ENCODE measurements at regions not wholly inside any gene's neighbourhood (a gene's known extent, or its start where the extent isn't known, plus 50 kb on each side); places are given as distances from the start of the nearest gene placed in this dataset.

DNA sequence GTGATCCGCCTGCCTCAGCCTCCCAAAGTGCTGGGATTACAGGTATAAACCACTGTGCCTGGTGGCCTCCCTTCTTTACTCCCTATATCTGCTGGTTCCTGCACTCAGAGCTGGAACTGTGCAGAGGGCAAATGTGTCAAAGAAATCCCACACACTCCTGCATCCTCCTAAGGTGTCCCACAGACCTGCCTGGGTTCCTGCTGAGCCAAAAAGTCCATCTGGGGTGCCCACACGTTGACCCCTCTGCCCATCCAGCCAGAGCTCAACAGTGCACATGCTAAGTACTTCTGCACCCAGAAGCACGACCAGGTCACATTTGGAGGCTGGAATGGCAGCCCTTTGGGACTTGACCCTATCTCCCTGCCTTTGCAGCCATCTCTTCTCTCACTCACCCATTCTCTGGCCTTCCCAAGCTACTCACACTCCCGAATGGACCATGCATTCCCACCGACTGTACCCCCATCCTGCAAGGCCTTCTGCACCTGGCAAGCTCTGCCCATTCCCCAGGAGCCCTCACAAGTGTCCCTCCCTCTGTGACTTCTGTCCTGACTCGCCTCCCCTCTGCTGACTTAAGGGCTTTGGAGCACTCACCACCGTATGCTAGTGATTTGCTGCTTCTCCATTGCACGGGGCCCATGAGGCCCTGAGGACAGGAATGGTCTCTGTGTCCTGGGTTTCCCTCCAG, 152.1 kb downstream of the KCTD15 start:
- no peak for DNase-seq

DNA sequence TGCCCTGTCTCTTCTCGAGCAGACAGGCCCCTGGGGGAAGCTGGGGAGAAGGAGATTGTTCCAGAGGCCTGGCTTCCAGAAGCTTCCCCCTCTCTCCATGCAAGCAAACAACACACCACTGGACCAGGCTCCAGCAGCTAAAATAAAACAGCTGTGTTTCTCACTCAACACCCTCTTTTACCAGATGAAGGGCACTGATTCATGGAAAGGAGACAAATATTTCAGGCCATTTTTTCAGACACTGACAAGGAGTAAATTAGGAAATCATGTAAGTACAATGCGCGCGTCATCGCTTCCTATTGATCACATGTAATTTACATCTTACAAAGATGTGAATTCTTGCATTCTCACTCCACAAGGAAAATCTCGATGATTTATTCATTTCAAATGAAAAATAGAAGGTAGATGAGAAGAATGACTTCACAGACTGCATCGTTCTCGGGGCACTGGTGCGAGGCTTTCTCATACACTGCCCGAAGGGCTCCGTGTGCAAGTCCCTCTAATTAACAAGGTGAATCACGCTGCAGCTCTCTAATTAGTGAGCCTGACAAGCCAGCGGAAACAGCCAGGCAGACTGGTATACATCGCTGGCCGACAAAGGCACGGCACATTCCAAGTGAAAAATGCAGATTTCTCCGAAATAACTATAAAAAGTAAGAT, 153.6 kb downstream of the KCTD15 start:
- DNase-seq = no peak

DNA sequence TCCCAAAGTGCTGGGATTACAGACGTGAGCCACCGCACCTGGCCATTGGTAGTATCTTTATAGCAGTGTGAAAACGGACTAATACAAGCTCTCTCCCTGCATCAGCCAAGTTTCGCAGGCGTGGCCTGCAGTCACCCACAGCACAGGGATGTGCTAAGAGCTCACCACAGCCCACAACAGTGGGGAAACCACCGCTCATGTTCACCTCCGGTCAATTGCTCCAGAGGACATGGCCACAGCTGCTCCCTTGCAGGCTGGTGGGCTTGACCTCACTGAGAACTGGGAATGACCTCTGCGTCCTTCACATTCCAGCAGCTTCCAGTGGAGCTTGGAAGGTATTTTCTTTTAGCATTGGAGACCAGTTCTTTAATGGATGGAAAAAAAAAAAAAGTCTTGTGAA, 156.4 kb downstream of the KCTD15 start:
- DNase-seq = no peak

DNA sequence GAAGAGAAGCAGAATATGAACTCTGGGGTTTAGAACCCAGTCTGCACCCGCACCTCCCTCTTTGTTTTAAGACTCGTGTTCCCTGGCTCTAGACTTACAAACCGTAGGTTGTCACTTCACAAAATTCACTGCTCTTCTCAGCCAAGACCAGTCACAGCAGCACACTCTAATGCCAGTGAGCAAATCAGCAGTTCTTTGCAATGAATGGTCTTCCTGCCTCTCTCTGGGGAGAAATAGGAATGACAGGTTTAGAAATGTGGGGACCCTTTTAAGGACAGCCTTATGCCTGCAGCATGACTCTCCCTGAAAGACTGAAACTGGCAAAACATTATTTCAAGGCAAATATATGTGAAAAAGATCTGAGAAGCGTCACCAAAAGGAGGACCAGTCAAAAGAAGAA, 156.9 kb downstream of the KCTD15 start:
- no peak for DNase-seq

DNA sequence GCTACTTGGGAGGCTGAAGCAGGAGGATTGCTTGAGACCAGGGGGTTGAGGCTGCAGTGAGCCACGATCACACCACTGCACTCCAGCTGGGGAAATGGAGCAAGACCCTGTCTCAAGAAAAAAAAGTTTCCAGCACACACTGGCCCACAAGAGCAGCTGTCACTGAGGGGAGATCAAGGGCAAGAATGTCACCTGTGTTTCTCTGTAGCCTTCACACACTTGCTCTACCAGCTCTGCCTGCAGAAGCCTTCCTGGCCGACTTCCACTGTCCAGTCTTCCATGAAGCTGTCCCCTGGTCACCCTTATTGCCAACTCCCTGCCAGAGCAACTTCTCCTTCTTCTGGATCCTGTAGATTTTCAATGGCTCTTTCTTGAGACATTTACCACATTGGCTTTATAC, 158.0 kb downstream of the KCTD15 start:
- no peak for DNase-seq

DNA sequence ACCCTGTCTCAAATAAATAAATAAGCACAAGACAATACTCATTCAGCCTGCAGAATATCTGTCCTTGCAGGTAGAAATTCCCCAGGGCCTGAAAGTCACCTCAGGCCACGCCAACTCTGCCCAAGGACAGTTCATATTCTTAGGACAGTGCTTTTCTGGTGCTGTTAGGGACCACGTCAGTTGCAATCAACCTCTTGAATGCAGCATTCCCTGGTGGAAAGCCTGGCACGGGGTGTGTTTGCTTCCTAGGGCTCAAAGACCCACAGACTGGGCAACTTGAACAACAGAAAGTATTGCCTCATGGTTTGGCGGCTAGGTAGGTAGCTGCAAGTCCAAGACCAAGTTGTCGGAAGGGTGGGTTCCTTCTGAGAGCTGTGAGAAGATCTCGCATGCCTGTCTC, 160.3 kb downstream of the KCTD15 start:
- DNase-seq = no peak

DNA sequence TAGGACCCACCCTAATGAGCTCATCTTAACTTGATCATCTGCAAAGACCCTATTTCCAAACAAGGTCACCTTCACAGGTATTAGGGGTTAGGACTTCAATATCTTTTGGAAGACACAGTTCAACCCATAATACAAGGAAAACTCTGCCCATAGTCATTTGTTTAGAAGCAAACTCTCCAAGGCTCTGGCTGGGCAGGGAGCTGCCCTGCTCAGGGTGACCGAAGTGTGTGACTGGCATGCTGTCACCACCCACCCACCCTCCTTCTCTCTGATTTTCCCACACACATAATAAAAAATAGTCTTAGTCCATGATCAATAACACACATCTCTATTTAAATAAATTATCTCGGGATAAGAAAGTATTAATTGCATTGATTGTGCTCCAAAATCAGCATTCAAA, 161.1 kb downstream of the KCTD15 start:
- no peak for DNase-seq

DNA sequence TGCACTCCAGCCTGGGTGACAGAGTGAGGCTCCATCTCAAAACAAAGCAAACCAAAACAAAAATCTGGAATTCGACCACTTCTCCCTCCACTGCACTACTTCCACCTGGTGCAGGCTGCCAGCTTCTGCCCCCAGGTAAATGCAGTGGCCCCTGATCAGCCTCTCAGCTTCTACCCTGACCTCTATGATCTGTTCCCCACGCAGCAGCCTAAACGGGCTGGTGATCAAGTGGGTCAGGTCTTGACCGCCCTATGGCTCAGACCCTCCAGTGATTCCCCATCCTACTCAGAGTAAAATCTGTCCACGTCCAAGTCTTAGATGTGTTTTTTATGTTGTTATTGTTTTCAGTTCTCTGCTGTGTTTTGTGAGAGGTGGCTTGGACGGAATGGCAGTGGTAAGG, 163.9 kb downstream of the KCTD15 start:
- DNase-seq = no peak

DNA sequence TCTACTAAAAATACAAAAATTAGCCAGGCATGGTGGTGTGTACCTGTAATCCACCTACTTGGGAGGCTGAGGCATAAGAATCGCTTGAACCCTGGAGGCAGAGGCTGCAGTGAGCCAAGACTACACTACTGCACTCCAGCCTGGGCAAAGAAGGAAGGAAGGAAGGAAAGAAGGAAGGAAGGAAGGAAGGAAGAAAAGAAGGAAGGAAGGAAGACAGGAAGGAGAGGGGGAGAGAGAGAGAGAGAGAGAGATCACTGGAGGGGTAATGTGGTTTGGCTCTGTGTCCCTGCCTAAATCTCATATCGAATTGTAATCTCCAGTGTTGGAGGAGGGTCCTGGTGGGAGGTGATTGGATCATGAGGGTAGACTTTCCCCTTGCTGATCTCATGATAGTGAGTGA, 165.5 kb downstream of the KCTD15 start:
- no peak for DNase-seq

DNA sequence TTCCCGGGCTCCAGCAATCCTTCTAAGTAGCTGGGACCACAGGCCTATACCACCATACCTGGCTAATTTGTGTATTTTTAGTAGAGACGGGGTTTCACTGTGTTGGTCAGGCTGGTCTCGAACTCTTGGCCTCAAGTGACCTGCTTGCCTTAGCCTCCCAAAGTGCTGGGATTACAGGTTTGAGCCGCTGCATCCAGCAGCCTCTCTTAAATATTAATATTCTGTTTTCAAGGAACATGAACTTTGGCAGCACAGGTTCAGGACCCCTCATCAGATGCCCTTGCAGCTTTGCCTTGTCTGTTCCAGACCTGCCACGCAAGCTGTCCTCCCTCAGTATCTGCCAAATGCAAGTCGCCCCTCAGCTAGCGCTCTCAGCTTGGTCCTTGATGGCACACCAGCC, 166.8 kb downstream of the KCTD15 start:
- DNase-seq = no peak

DNA sequence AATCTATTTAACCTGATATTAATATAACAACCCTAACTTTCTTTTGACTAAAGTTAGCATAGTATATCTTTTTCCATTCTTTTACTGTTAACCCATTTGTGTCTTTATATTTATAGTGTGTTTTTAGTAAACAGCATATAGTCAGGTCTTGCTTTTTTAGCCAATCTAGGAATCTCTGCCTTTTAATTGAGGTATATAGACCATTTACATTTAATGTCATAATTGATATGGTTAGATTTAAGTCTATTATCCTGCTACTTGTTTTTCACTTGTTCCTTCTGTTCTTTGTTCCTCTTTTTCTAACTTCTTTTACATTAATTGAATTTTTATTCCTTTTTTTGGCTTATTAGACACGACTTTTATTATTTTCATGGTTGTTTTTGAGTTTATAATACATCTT, 174.4 kb downstream of the KCTD15 start:
- DNase-seq = no peak

DNA sequence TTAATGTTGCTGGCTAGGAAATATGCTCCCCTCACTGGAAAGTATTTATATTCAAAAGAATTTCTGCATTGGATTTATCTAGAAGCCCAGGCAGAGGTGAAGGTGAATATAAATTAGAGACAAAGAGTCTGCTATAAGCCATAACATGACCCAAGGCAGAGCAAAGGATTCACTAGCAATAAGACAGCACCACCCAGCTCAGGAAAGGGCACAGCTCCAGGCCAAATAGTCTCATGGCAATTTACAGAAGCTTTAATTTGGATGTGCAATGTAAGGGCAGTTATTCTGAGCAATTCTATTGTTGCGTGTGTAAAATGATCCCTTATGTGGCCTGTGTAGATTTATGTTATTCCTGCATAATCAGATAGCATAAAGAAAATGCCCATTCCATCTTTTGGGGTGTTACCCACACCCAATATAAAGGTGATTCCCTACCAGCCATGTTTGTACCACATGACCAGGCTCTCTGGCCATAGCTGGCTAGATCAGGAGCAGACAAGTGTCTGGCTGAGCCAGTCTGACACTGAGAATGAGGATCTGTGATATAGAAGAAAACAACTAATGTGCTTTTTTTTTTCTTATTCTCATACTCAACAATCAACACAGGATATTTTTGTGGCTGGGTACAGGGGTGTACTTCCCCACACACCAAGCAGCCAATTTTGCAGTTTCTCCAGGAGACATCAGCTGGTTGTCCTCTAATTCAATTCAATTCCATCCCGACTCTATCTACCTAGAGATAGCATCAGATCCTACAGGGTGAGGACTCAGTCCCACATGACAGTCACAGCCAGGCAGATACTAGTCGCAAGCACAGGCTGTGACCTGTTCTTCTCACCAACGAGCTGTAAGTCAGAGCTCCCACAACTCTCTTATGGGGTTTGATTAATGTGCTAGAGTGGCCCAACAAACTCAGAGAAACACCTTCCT, 181.4 kb downstream of the KCTD15 start:
- no peak for DNase-seq

DNA sequence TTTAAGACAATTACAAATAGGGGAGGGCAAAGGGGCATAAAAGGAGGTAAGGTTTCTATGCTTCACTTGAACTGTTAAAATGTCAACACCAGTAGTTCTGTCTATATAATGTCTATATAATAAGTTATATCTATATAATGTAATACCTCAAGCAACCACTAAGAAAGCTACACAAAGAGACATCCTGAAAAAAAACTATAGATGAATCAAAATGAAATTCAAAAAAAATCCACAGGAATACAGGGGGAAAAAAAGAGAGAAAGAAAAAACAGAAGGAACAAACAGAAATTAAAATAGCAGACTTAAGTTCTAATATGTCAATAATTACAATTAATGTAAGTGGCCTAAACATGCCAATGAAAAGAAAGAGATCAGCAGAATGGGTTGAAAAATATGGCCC, 186.0 kb downstream of the KCTD15 start:
- DNase-seq = no peak

DNA sequence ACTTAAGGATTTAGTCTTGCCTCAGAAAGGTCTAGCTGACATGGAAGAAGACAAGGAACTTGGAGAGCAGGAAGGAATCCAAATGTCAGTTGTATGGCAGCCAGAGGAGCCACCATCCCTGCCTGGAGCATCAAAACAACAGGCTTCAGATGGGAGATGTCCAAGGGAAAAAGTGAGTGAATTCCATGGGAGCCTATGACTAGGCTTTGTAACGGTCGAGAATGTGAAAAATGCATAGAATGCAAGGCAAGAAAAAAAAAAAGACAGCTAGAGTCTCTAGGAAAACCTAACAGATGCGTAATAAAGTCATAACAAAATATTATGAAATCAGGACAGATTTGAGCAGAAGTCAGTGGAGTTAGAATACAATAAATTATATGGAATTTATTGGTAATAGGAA, 183.7 kb upstream of the LSM14A start:
- no peak for DNase-seq

DNA sequence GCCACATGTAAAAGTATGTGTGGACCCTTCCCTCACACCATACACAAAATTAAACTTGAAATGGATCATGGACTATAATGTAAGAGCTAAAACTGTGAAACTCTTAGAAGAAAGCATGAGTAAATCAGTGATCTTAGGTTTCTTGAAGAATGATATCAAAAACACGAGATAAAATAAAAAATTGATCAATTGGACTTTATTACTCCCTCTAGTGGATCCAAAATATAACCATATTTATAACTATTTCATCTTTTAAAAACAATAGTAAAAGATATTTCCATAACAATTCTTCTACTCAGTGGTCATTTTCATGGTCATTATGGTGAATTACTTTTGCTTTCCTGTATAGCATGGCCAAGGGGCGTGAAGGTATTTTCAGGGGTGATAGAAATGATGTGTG, 174.6 kb upstream of the LSM14A start:
- DNase-seq = no peak

DNA sequence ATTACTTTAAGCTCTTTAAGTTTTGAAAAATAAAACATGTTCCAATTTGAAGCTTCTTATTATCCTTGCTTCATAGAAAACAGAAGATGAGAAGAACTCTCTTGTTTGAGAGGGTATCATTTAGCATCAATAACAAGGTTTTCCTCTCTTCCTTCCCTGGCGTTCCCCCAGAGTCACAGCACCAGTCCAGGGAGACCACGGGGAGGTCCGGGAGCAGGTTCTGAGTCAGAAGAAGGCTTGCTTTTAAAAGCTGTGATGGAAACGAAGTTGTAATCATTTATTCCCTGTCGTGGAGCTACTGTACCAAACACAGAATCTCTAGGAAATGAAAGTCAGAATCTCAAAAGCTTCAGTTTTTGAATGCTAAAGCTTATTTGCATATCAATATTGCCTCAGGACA, 174.0 kb upstream of the LSM14A start:
- DNase-seq = no peak

DNA sequence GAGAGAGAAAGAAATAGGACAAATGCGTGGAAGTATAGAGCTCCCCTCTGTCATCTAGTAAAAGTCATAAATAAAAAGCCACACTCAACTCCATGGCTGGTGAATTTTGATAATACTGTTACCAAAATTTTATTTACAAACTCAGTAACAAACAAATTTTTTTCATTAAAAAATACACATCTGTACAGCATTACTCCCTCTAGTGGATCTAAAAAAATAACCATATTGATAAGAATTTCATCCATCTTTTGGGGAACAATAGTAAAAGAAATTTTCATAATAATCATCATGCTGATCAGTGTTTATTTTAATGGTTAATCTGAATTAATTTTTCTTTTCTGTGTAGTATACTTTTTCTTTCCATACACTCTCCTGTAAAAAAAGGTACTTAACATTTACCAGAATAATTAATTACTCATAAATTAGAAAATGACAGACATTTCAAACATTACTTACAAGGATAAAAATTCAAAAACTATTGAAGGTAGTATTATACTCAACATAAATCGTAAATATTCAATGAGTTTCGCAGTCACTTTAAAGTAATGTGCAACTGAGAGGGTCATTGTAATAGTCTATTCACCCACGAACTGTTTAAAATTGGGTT, 173.5 kb upstream of the LSM14A start:
- no peak for DNase-seq

DNA sequence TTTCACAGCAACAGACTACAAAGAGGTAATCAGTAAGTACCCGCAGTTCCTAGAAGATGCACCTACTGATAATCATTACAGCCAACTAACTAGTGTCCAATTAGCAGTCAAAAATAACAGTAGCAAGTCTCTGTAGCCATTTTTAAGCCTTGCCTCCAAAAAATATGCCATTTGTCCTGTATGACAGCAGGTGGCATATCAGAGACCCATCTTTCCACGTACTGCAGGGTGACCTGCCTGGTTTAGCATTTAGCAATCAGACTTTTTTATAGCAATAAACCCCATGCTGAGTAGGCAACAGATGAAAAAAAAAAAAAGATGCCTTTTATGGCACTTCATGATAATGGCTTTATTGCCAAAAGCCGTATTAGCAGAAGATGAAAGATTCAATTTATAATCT, 155.3 kb upstream of the LSM14A start:
- no peak for DNase-seq

DNA sequence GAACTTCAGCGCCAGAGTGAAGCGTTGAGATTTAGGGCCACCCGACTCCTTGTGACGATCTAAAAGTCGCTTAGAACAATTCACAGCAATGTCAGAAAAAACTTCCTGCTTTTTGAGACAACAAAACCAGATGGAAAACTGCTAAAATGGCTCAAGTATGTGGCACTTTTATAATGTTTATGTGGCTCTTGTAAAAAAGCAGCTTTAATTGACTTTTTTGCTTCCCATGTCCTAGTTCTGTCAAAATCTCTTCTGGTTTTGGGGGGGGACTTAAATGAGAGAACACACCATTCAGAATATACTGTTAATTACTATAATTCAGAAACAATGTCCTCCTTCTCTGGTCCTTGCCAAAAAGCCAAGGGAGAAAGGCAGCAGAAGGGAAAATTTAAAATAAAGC, 154.7 kb upstream of the LSM14A start:
- no peak for DNase-seq

DNA sequence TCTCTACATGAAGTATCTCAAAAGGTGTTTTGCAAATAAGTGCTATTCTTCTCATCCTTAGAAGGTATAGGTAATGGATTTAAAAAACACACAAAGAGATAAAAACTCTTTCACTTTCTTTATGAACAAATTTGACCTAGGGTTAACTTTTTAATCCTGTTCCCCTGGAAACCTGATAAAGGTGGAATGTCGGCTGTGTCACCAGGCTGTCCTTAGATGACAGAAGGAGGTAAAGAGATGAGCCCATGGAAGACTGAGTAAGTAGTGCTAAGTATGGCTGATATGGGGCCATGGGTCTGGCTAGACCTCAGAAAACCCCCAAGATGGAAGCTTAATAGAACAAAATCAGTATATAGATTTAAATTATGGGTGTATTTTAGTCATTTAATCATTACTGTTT, 153.8 kb upstream of the LSM14A start:
- DNase-seq = no peak

DNA sequence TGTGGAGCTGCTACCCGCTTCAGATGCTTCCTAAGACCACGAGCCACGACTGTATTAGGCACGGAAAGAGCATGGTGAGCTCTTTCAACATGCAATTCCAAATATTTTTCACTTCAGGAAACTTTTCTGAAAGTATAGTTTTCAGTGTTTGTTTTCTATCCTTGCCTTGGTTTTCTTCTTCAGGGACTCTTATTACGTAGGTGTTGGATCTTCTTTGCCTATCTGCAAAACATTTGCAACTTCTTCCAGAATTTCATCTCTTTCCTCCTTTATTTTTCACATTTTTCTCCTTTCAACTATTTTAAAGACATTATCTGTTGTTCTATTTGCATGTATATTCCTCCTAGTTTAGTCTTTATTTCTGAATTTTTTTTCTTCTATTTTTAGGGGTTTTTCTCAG, 148.9 kb upstream of the LSM14A start:
- no peak for DNase-seq

DNA sequence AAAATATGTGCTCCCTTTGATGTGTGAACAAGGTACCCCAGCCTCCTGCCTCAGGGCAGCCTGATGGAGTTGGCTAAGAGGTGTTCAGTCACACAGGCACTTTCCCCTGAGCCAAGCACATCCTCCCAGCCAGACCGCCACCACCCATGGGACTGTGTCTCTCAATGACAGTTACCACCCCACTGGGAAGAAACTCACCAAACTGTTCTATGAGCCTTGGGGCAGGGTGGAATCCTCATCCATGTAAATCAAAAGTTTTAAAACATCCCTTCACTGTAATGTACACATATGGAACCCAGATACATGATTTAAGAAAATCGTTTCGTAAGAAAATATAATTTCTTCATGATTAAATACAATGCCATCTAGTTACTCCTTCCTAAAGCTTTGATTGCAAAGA, 138.4 kb upstream of the LSM14A start:
- DNase-seq = no peak

DNA sequence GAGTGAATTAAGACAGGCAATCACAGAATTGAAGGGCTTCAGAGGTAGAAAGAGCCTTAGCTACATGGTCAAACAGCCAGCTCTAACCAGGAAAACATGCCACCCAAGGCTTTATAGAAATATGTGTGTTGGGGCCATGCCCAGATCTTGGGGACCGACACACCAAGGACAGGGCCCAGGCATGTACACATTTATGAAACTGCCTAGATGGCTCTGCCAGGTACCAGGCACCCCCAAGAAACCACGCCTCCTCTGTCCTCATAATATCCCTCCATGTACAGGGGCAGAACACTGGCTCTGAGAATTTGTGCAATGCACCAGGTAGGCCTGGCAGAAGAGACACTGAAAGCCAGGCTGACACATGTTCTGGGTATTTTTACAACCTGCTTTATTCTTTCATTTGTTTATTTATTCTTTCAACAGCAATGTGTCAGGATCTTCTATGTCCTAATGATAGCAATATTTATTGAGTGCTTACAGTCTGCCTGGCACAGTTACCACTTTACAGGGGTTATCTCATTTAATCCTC, 137.9 kb upstream of the LSM14A start:
- no peak for DNase-seq

All from stimulated activated CD4-positive, alpha-beta T cell treated with anti-CD3 and anti-CD28 coated beads, Interleukin-4, amount 100 ng/mL, for 4 hours (primary cell).